ENCODE measurements at regions not wholly inside any gene's neighbourhood (a gene's known extent, or its start where the extent isn't known, plus 50 kb on each side); places are given as distances from the start of the nearest gene placed in this dataset.

- Mint-ChIP-seq H3K27me3 (ENCODE audit: low read depth in 2 of 2) (no peaks in the 10 kb centered on the region), H3K36me3 (no peaks in the 10 kb centered on the region), H3K9me3 (peaks cover 10 to 11% of the 10 kb centered on the region in 2 donors), H3K4me1 (no peaks in the 10 kb centered on the region), H3K27ac (no peak overlapping the region), H3K4me3 (no peak overlapping the region)
- Histone ChIP-seq H3K4me1 (ENCODE audit: control insufficient read depth, insufficient read depth, low read length) (no peaks in the 10 kb centered on the region), H3K9me3 (ENCODE audit: control insufficient read depth, insufficient read depth, low read length) (peaks cover 4% of the 10 kb centered on the region), H3K36me3 (ENCODE audit: control insufficient read depth, insufficient read depth, low read length) (no peaks in the 10 kb centered on the region), H3K27ac (ENCODE audit: low read length) (no peak overlapping the region), H3K4me3 (ENCODE audit: low read length) (no peak overlapping the region), H3K27me3 (ENCODE audit: control insufficient read depth, insufficient read depth, low read length) (no peaks in the 10 kb centered on the region)
- intact Hi-C loops (cut with micrococcal nuclease), result no loop called here
- ATAC-seq, result no peak
- no peak for DNase-seq
- no CpG with 5 or more reads among the region's 2 CpGs for WGBS (ENCODE audit: insufficient coverage)
- TF ChIP-seq, protein P1, sequence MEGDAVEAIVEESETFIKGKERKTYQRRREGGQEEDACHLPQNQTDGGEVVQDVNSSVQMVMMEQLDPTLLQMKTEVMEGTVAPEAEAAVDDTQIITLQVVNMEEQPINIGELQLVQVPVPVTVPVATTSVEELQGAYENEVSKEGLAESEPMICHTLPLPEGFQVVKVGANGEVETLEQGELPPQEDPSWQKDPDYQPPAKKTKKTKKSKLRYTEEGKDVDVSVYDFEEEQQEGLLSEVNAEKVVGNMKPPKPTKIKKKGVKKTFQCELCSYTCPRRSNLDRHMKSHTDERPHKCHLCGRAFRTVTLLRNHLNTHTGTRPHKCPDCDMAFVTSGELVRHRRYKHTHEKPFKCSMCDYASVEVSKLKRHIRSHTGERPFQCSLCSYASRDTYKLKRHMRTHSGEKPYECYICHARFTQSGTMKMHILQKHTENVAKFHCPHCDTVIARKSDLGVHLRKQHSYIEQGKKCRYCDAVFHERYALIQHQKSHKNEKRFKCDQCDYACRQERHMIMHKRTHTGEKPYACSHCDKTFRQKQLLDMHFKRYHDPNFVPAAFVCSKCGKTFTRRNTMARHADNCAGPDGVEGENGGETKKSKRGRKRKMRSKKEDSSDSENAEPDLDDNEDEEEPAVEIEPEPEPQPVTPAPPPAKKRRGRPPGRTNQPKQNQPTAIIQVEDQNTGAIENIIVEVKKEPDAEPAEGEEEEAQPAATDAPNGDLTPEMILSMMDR (IDR thresholded peaks at IDR 0.05), result no peak
Observed at GRCh38 chr3:5678248-5678647, 490.7 kb downstream of the EDEM1 start.

GRCh38 chr3:5678844-5679243 lies 491.3 kb downstream of the EDEM1 start:
- TF ChIP-seq, protein P1 (IDR thresholded peaks at IDR 0.05), result no peak
- no peaks in the 10 kb centered on the region for H3K27me3 ChIP-seq (ENCODE audit: control insufficient read depth, insufficient read depth, low read length)
- H3K27ac ChIP-seq (ENCODE audit: low read length), result no peak overlapping the region
- no peaks in the 10 kb centered on the region for H3K36me3 ChIP-seq (ENCODE audit: control insufficient read depth, insufficient read depth, low read length)
- peaks cover 4% of the 10 kb centered on the region for H3K9me3 ChIP-seq (ENCODE audit: control insufficient read depth, insufficient read depth, low read length)
- Mint-ChIP-seq H3K27me3 (ENCODE audit: low read depth in 2 of 2) (no peaks in the 10 kb centered on the region), H3K27ac (no peak overlapping the region), H3K9me3 (peaks cover 10 to 11% of the 10 kb centered on the region in 2 donors), H3K4me3 (no peak overlapping the region), H3K4me1 (no peaks in the 10 kb centered on the region), H3K36me3 (no peaks in the 10 kb centered on the region)
- ATAC-seq (no peak), DNase-seq (no peak)
- H3K4me1 ChIP-seq (ENCODE audit: control insufficient read depth, insufficient read depth, low read length), result no peaks in the 10 kb centered on the region
- WGBS (ENCODE audit: insufficient coverage), result 82% methylated on average over 5 of the region's 5 CpGs
- no peak overlapping the region for H3K4me3 ChIP-seq (ENCODE audit: low read length)
- intact Hi-C loops (cut with micrococcal nuclease), result no loop called here

DNA sequence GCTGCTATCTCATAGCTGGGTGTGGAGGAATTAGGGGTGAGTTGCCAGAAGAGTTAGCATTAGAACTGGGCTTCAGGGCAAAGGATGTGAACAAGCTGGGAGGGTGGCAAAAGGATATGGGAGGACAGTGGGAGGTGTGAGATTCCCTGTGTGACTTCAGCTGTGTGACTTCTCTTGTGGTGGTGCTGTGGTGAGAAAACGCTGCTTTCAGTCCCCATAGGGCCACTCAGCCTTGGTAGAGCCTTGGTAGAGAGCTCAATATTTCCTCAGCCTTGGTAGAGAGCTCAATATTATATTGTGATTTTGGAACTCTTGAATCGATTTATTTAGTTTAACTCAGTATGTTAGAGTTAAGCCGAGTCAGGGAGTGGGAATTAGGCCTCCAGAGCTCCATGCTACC lies 499.7 kb downstream of the EDEM1 start:
- Mint-ChIP-seq H3K4me1 (no peaks in the 10 kb centered on the region), H3K4me3 (no peak overlapping the region), H3K27ac (no peak overlapping the region), H3K36me3 (no peaks in the 10 kb centered on the region), H3K9me3 (peaks cover 13 to 15% of the 10 kb centered on the region in 2 donors), H3K27me3 (ENCODE audit: low read depth in 2 of 2) (no peaks in the 10 kb centered on the region)
- no peak overlapping the region for H3K4me3 ChIP-seq (ENCODE audit: low read length)
- H3K4me1 ChIP-seq (ENCODE audit: control insufficient read depth, insufficient read depth, low read length), result no peaks in the 10 kb centered on the region
- no peaks in the 10 kb centered on the region for H3K9me3 ChIP-seq (ENCODE audit: control insufficient read depth, insufficient read depth, low read length)
- no peak overlapping the region for H3K27ac ChIP-seq (ENCODE audit: low read length)
- no peaks in the 10 kb centered on the region for H3K36me3 ChIP-seq (ENCODE audit: control insufficient read depth, insufficient read depth, low read length)
- 76% methylated on average over 3 of the region's 3 CpGs for WGBS (ENCODE audit: insufficient coverage)
- H3K27me3 ChIP-seq (ENCODE audit: control insufficient read depth, insufficient read depth, low read length), result no peaks in the 10 kb centered on the region
- TF ChIP-seq, protein P1 (IDR thresholded peaks at IDR 0.05), result no peak
- ATAC-seq (no peak), DNase-seq (no peak)
- intact Hi-C loops (cut with micrococcal nuclease), result no loop called here

DNA sequence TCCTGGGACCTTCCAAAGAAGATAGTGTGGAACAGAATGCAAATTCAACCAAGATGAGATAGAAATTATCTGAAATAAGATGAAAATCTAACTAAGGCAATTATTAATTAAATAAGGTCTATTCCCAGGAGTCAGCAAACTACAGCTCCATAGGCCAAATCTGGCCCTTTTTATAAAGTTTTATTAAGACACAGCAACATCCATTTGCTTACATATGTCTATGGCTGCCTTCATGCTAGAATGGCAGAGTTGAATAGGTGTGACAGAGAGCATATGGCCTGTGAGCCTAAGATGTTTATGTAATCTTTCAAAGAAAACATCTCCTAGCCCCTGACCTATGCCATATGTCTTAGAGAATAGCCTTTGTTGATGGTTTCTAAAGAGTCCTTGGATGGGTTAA lies 503.0 kb downstream of the EDEM1 start:
- Mint-ChIP-seq H3K4me1 (no peaks in the 10 kb centered on the region), H3K36me3 (no peaks in the 10 kb centered on the region)
- intact Hi-C loops (cut with micrococcal nuclease), result no loop called here

More for the DNA sequence above, 503.0 kb downstream of the EDEM1 start:
- no peak overlapping the region for H3K4me3 Mint-ChIP-seq
- ATAC-seq (no peak), DNase-seq (no peak)
- H3K27me3 ChIP-seq (ENCODE audit: control insufficient read depth, insufficient read depth, low read length), result no peaks in the 10 kb centered on the region
- H3K27ac Mint-ChIP-seq, result no peak overlapping the region
- no peak overlapping the region for H3K27ac ChIP-seq (ENCODE audit: low read length)
- H3K9me3 Mint-ChIP-seq, result peaks cover 19% of the 10 kb centered on the region in 2 donors
- H3K4me1 ChIP-seq (ENCODE audit: control insufficient read depth, insufficient read depth, low read length), result no peaks in the 10 kb centered on the region
- TF ChIP-seq, protein P1 (IDR thresholded peaks at IDR 0.05), result no peak
- H3K36me3 ChIP-seq (ENCODE audit: control insufficient read depth, insufficient read depth, low read length), result no peaks in the 10 kb centered on the region
- H3K4me3 ChIP-seq (ENCODE audit: low read length), result no peak overlapping the region
- H3K27me3 Mint-ChIP-seq (ENCODE audit: low read depth in 2 of 2), result no peaks in the 10 kb centered on the region
- no peaks in the 10 kb centered on the region for H3K9me3 ChIP-seq (ENCODE audit: control insufficient read depth, insufficient read depth, low read length)

All from natural killer cell (primary cell).